ENCODE measurements at regions not wholly inside any gene's neighbourhood (a gene's known extent, or its start where the extent isn't known, plus 50 kb on each side); places are given as distances from the start of the nearest gene placed in this dataset.
A peak's percentile ranks its signal among the peaks of the same experiment; 100 is the strongest.

GRCh38 chr7:42495256-42495655, 258.2 kb upstream of the GLI3 start:
- Histone ChIP-seq H3K4me2 (ENCODE audit: insufficient read depth in 1 of 2, low read depth in 2 of 2, low read length in 2 of 2) (no peak overlapping the region), H3K18ac (ENCODE audit: extremely low read depth, low read length) (no peak overlapping the region), H3K9me3 (ENCODE audit: insufficient read depth in 2 of 2, low read depth in 1 of 2, low read length in 1 of 2) (no peaks in the 10 kb centered on the region), H3K23ac (ENCODE audit: insufficient read length) (no peak overlapping the region), H3K4ac (replicated peaks; ENCODE audit: insufficient read length, low read depth, low read length) (no peak overlapping the region), H4K20me1 (replicated peaks in 1 of 2; ENCODE audit: control insufficient read depth in 1 of 2, insufficient read depth in 2 of 2, low read length in 2 of 2) (no peaks in the 10 kb centered on the region), H3K36me3 (ENCODE audit: control insufficient read depth in 2 of 4, insufficient read depth in 4 of 4, low read length in 3 of 4) (no peaks in the 10 kb centered on the region), H3K14ac (ENCODE audit: insufficient read length) (no peak overlapping the region), H3K27ac (ENCODE audit: low read depth, low read length) (no peak overlapping the region), H3K56ac (replicated peaks; ENCODE audit: insufficient read length, low read depth, low read length) (no peak overlapping the region), H3K4me3 (ENCODE audit: extremely low read depth in 1 of 4, insufficient read depth in 2 of 4, low read depth in 3 of 4, low read length in 4 of 4) (no peak overlapping the region), H4K8ac (ENCODE audit: extremely low read depth, insufficient read depth, low read length) (no peak overlapping the region), H3K27me3 (replicated peaks in 1 of 4; ENCODE audit: control insufficient read depth in 3 of 4, extremely low read depth in 1 of 4, insufficient read depth in 3 of 4, low read length in 3 of 4) (no peaks in the 10 kb centered on the region), H2BK20ac (ENCODE audit: low read length) (no peak overlapping the region), H2BK15ac (ENCODE audit: low read length) (no peak overlapping the region), H2AK5ac (ENCODE audit: low read depth, low read length) (no peak overlapping the region), H3K79me1 (ENCODE audit: low read depth, low read length) (no peaks in the 10 kb centered on the region), H3K4me1 (replicated peaks in 1 of 4; ENCODE audit: control insufficient read depth in 3 of 4, insufficient read depth in 4 of 4, low read length in 3 of 4) (peaks cover 2 to 5% (median 4%) of the 10 kb centered on the region in 4 experiments; a peak in 5 of 7 replicates), H3K23me2 (ENCODE audit: low read depth, low read length) (peaks cover 5% of the 10 kb centered on the region; the same call in 1 of the 2 replicates), H2BK12ac (ENCODE audit: low read depth, low read length) (no peak overlapping the region), H2BK120ac (replicated peaks; ENCODE audit: low read depth, low read length) (peak overlapping the region; percentile 86), H4K91ac (replicated peaks; ENCODE audit: insufficient read length, low read length) (no peak overlapping the region), H2BK5ac (ENCODE audit: low read depth, low read length) (peak overlapping the region; percentile 20; the same call in 1 of the 2 replicates), H2AFZ (ENCODE audit: low read length) (0 out of 2 replicates have a peak overlapping the region, but pooled peaks have one; percentile 54), H4K5ac (ENCODE audit: insufficient read length, low read depth, low read length) (no peak overlapping the region), H3K79me2 (ENCODE audit: control insufficient read depth in 1 of 2, insufficient read depth in 2 of 2, low read length in 2 of 2) (no peaks in the 10 kb centered on the region), H3K9ac (replicated peaks in 1 of 4; ENCODE audit: extremely low read depth in 1 of 4, low read depth in 3 of 4, low read length in 3 of 4) (no peak overlapping the region)
- 85% methylated on average over 3 of the region's 3 CpGs; no CpG with 5 or more reads in 1 of the 2 experiments for WGBS, 2 experiments (ENCODE audit: extremely low coverage in 1 of 2, insufficient coverage in 1 of 2, insufficient read length in 1 of 2, insufficient replicate concordance in 2 of 2, low coverage in 1 of 2, low lambda C conversion rate in 2 of 2, missing lambda C conversion rate in 1 of 2)
- ChIA-PET CTCF (ENCODE audit: partially characterized antibody) (interaction anchor here (1.0 to 1.7 kb wide), 2 partner anchors 26 to 515 kb away, joined by 3 to 5 read pairs; no protein-coding TSS in a partner anchor), POLR2A (ENCODE audit: partially characterized antibody) (no interaction called here)
- DNase-seq (ENCODE audit: low read depth in 1 of 2, low spot score in 2 of 2) (no peak), FAIRE-seq (no peak)
- TF ChIP-seq RFX5 (IDR thresholded peaks at IDR 0.05; ENCODE audit: borderline replicate concordance, low read depth, low read length) (no peak), GTF2F1 (IDR thresholded peaks at IDR 0.05; ENCODE audit: borderline replicate concordance, low read depth, low read length) (no peak), CTBP2 (IDR thresholded peaks at IDR 0.05; ENCODE audit: borderline replicate concordance, insufficient read depth, insufficient read length, low read length) (no peak), YY1 (IDR thresholded peaks at IDR 0.05; ENCODE audit: low read depth, low read length) (no peak), PHF8 (conservative IDR thresholded peaks at IDR 0.05; ENCODE audit: low read depth, low read length) (no peak), ASH2L (IDR thresholded peaks at IDR 0.05; ENCODE audit: low read length) (no peak), POLR2A (IDR thresholded peaks at IDR 0.05; ENCODE audit: control extremely low read depth in 1 of 2, low read depth in 2 of 2, low read length in 2 of 2) (no peak), NRF1 (IDR thresholded peaks at IDR 0.05; ENCODE audit: low read depth, low read length) (no peak), NANOG (IDR thresholded peaks at IDR 0.05; ENCODE audit: insufficient read depth, low read depth, low read length, poor library complexity, severe bottlenecking) (no peak), SP2 (IDR thresholded peaks at IDR 0.05; ENCODE audit: low read length) (no peak), CBX8 (IDR thresholded peaks at IDR 0.05; ENCODE audit: borderline replicate concordance, low read depth, low read length) (no peak)
- TF ChIP-seq, protein P1, sequence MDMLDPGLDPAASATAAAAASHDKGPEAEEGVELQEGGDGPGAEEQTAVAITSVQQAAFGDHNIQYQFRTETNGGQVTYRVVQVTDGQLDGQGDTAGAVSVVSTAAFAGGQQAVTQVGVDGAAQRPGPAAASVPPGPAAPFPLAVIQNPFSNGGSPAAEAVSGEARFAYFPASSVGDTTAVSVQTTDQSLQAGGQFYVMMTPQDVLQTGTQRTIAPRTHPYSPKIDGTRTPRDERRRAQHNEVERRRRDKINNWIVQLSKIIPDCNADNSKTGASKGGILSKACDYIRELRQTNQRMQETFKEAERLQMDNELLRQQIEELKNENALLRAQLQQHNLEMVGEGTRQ (IDR thresholded peaks at IDR 0.05; ENCODE audit: low read length), result no peak

Measured in H1 (cell line).